H1 (cell line): ENCODE measurements at regions not wholly inside any gene's neighbourhood (a gene's known extent, or its start where the extent isn't known, plus 50 kb on each side); places are given as distances from the start of the nearest gene placed in this dataset.

ENCODE experiments used
- CTCF ChIA-PET: fragments of 300-600 bp; sonication (Branson Sonifier 250); formaldehyde crosslinking; loops from one replicate; lab custom pipeline; 2021; ENCODE audit not compliant: partially characterized antibody; lab: Charles Lee
- POLR2A ChIA-PET: fragments of 300-600 bp; sonication (Branson Sonifier 250); formaldehyde crosslinking; loops from one replicate; lab custom pipeline; 2021; ENCODE audit warnings: inconsistent platforms; ENCODE audit not compliant: partially characterized antibody; lab: Charles Lee
- DNase-seq, 2 experiments: peaks; one replicate each; pipeline versions ENCODE4 v3.0.0 to v3.0.0-alpha.2; 2010 to 2022; ENCODE audit warnings: low spot score in 2 of 2, low read depth in 1 of 2, mixed read lengths in 1 of 2
- FAIRE-seq: peaks from 2 replicates; lab custom pipeline; 2011; peaks lifted over from hg19 to GRCh38; lab: Jason Lieb, UNC
- H2AFZ ChIP-seq: 2 replicates; pipeline ENCODE4 v1.8.1; 2012; ENCODE audit warnings: low read length, inconsistent platforms
- H2AK5ac ChIP-seq: 2 replicates; pipeline ENCODE4 v1.6.1; 2013; ENCODE audit warnings: low read depth, low read length
- H2BK120ac ChIP-seq: replicated peaks from 2 replicates; pipeline ENCODE3; 2013; ENCODE audit warnings: low read depth, low read length, inconsistent platforms
- H2BK12ac ChIP-seq: 2 replicates; pipeline ENCODE4 v1.6.1; 2013; ENCODE audit warnings: low read depth, low read length
- H2BK15ac ChIP-seq: 2 replicates; pipeline ENCODE4 v1.6.1; 2013; ENCODE audit warnings: low read length
- H2BK20ac ChIP-seq: 2 replicates; pipeline ENCODE4 v1.6.1; 2013; ENCODE audit warnings: low read length
- H2BK5ac ChIP-seq: 2 replicates; pipeline ENCODE4 v1.6.1; 2013; ENCODE audit warnings: low read depth, low read length
- H3K14ac ChIP-seq: 2 replicates; pipeline ENCODE4 v1.6.1; 2013; ENCODE audit warnings: inconsistent platforms; ENCODE audit not compliant: insufficient read length
- H3K18ac ChIP-seq: 2 replicates; pipeline ENCODE4 v1.6.1; 2013; ENCODE audit warnings: low read length; ENCODE audit errors: extremely low read depth
- H3K23ac ChIP-seq: 2 replicates; pipeline ENCODE4 v1.6.1; 2013; ENCODE audit warnings: inconsistent platforms; ENCODE audit not compliant: insufficient read length
- H3K23me2 ChIP-seq: 2 replicates; pipeline ENCODE4 v1.6.1; 2013; ENCODE audit warnings: low read depth, low read length
- H3K27ac ChIP-seq: 2 replicates; pipeline ENCODE4 v1.6.1; 2011; ENCODE audit warnings: low read depth, low read length, inconsistent platforms
- H3K27me3 ChIP-seq, 4 experiments: replicated peaks in 1 of 4; 1 replicate in 1 of 4; 2 replicates in 3 of 4; pipeline versions ENCODE4 v1.6.1 to v1.8.1; 2011 to 2013; ENCODE audit warnings: low read length in 3 of 4, mild to moderate bottlenecking in 3 of 4, inconsistent platforms in 2 of 4, mixed read lengths in 2 of 4, moderate library complexity in 1 of 4; ENCODE audit not compliant: control insufficient read depth in 3 of 4, insufficient read depth in 3 of 4; ENCODE audit errors: extremely low read depth in 1 of 4
- H3K36me3 ChIP-seq, 4 experiments: 2 replicates each; pipeline versions ENCODE4 v1.6.1 to v1.8.1; 2011 to 2013; ENCODE audit warnings: mild to moderate bottlenecking in 4 of 4, low read length in 3 of 4, moderate library complexity in 2 of 4, control low read depth in 1 of 4, inconsistent platforms in 1 of 4; ENCODE audit not compliant: insufficient read depth in 4 of 4, control insufficient read depth in 2 of 4
- H3K4ac ChIP-seq: replicated peaks from 2 replicates; pipeline ENCODE3; 2013; ENCODE audit warnings: low read length, low read depth, mixed read lengths, inconsistent platforms; ENCODE audit not compliant: insufficient read length
- H3K4me1 ChIP-seq, 4 experiments: replicated peaks in 1 of 4; 1 replicate in 1 of 4; 2 replicates in 3 of 4; pipeline versions ENCODE4 v1.6.1 to v1.8.1; 2011 to 2013; ENCODE audit warnings: low read length in 3 of 4, inconsistent platforms in 2 of 4, mixed read lengths in 1 of 4; ENCODE audit not compliant: insufficient read depth in 4 of 4, control insufficient read depth in 3 of 4
- H3K4me2 ChIP-seq, 2 experiments: 2 replicates each; pipeline versions ENCODE4 v1.6.1 to v1.8.1; 2011 to 2013; ENCODE audit warnings: low read depth in 2 of 2, low read length in 2 of 2, control low read depth in 1 of 2, inconsistent platforms in 1 of 2, mild to moderate bottlenecking in 1 of 2; ENCODE audit not compliant: insufficient read depth in 1 of 2
- H3K4me3 ChIP-seq, 4 experiments: fragments of 200-600, 300-600 bp in 1 of 4; sonication (generic), shearing (Covaris generic), sonication (Bioruptor Twin) in 1 of 4; 2 replicates each; pipeline versions ENCODE4 v1.5.1 to v1.8.1; 2011 to 2016; ENCODE audit warnings: low read length in 4 of 4, low read depth in 3 of 4, control low read depth in 2 of 4, inconsistent platforms in 2 of 4, mild to moderate bottlenecking in 2 of 4, mixed read lengths in 1 of 4, moderate library complexity in 1 of 4; ENCODE audit not compliant: insufficient read depth in 2 of 4; ENCODE audit errors: extremely low read depth in 1 of 4
- H3K56ac ChIP-seq: replicated peaks from 2 replicates; pipeline ENCODE3; 2013; ENCODE audit warnings: low read depth, mild to moderate bottlenecking, mixed read lengths, low read length, inconsistent platforms; ENCODE audit not compliant: insufficient read length
- H3K79me1 ChIP-seq: 2 replicates; pipeline ENCODE4 v1.6.1; 2013; ENCODE audit warnings: low read depth, low read length, control low read depth
- H3K79me2 ChIP-seq, 2 experiments: 2 replicates each; pipeline versions ENCODE4 v1.6.1 to v1.8.1; 2012 to 2013; ENCODE audit warnings: low read length in 2 of 2, mild to moderate bottlenecking in 2 of 2, inconsistent platforms in 1 of 2; ENCODE audit not compliant: insufficient read depth in 2 of 2, control insufficient read depth in 1 of 2
- H3K9ac ChIP-seq, 4 experiments: replicated peaks in 1 of 4; 1 replicate in 1 of 4; 2 replicates in 3 of 4; pipeline versions ENCODE4 v1.6.1 to v1.8.1; 2011 to 2013; ENCODE audit warnings: low read depth in 3 of 4, low read length in 3 of 4, control low read depth in 2 of 4, mild to moderate bottlenecking in 2 of 4, moderate library complexity in 2 of 4, inconsistent platforms in 1 of 4; ENCODE audit errors: extremely low read depth in 1 of 4
- H3K9me3 ChIP-seq, 2 experiments: 2 replicates each; pipeline versions ENCODE4 v1.6.1 to v1.8.1; 2012 to 2013; ENCODE audit warnings: mild to moderate bottlenecking in 2 of 2, moderate library complexity in 2 of 2, control low read depth in 1 of 2, inconsistent platforms in 1 of 2, low read depth in 1 of 2, low read length in 1 of 2, mixed read lengths in 1 of 2; ENCODE audit not compliant: insufficient read depth in 2 of 2
- H4K20me1 ChIP-seq, 2 experiments: replicated peaks in 1 of 2; 2 replicates each; pipeline versions ENCODE3 to v1.8.1; 2011 to 2013; ENCODE audit warnings: inconsistent platforms in 2 of 2, low read length in 2 of 2, mild to moderate bottlenecking in 1 of 2; ENCODE audit not compliant: insufficient read depth in 2 of 2, control insufficient read depth in 1 of 2
- H4K5ac ChIP-seq: 2 replicates; pipeline ENCODE4 v1.6.1; 2013; ENCODE audit warnings: low read length, low read depth, mixed read lengths, inconsistent platforms; ENCODE audit not compliant: insufficient read length
- H4K8ac ChIP-seq: 2 replicates; pipeline ENCODE4 v1.8.0; 2013; ENCODE audit warnings: mild to moderate bottlenecking, moderate library complexity, low read length, inconsistent platforms; ENCODE audit not compliant: insufficient read depth; ENCODE audit errors: extremely low read depth
- H4K91ac ChIP-seq: replicated peaks from 2 replicates; pipeline ENCODE3; 2013; ENCODE audit warnings: low read length, mixed read lengths, inconsistent platforms; ENCODE audit not compliant: insufficient read length
- ATF2 ChIP-seq: IDR thresholded peaks from 2 replicates; pipeline ENCODE4 v1.6.1; 2012; ENCODE audit warnings: low read length, inconsistent platforms
- BCL11A ChIP-seq, 2 experiments: IDR thresholded peaks; one replicate each; pipeline ENCODE4 v1.6.1; 2011; ENCODE audit warnings: low read depth in 2 of 2, low read length in 2 of 2, mild to moderate bottlenecking in 2 of 2
- CBX8 ChIP-seq: fragments of 300-800, 300-1000 bp; sonication (generic); IDR thresholded peaks from 2 replicates; pipeline ENCODE4 v1.7.1; 2016; ENCODE audit warnings: low read depth, low read length, borderline replicate concordance
- EGR1 ChIP-seq: IDR thresholded peaks from 2 replicates; pipeline ENCODE4 v1.6.1; 2011; ENCODE audit warnings: low read depth, low read length, borderline replicate concordance
- HDAC6 ChIP-seq: IDR thresholded peaks from one replicate; pipeline ENCODE4 v1.7.1; 2012; ENCODE audit warnings: low read depth, mild to moderate bottlenecking, inconsistent platforms, low read length, moderate library complexity
- JUN ChIP-seq: IDR thresholded peaks from 2 replicates; pipeline ENCODE4 v1.6.1; 2011; ENCODE audit warnings: low read depth, mild to moderate bottlenecking, improper control_type of control experiment, low read length
- KDM1A ChIP-seq: fragments of 200-600, 300-600 bp; sonication (generic); IDR thresholded peaks from 2 replicates; pipeline ENCODE4 v1.7.1; 2016; ENCODE audit warnings: mild to moderate bottlenecking, low read length, borderline replicate concordance
- PHF8 ChIP-seq: fragments of 200-600 bp; sonication (generic); conservative IDR thresholded peaks from 2 replicates; pipeline ENCODE4 v1.7.1; 2012; ENCODE audit warnings: low read depth, mild to moderate bottlenecking, inconsistent platforms, low read length, moderate library complexity
- POU5F1 ChIP-seq: IDR thresholded peaks from 2 replicates; pipeline ENCODE4 v1.6.1; 2011; ENCODE audit warnings: low read depth, mild to moderate bottlenecking, low read length, moderate library complexity
- WGBS, 2 experiments: shearing (Covaris generic) in 1 of 2; methylation state at CpG; one replicate each; pipeline versions ENCODE4 v1.1.6 to v1.1.7; 2013 to 2015; ENCODE audit warnings: low lambda C conversion rate in 2 of 2, mixed read lengths in 2 of 2, inconsistent platforms in 1 of 2, low coverage in 1 of 2, missing lambda C conversion rate in 1 of 2; ENCODE audit not compliant: insufficient replicate concordance in 2 of 2, insufficient coverage in 1 of 2, insufficient read length in 1 of 2; ENCODE audit errors: extremely low coverage in 1 of 2, missing lambda C conversion rate in 1 of 2; 5-methylcytosine and 5-hydroxymethylcytosine counted together

GRCh38 chr12:74791365-74791764 is 253.7 kb downstream of the ATXN7L3B start:
- H4K20me1 ChIP-seq: no peaks in the 10 kb centered on the region
- CTCF ChIA-PET: no interaction called here
- H3K14ac ChIP-seq: no peak overlapping the region
- no peaks in the 10 kb centered on the region for H3K23me2 ChIP-seq
- POLR2A ChIA-PET: no interaction called here
- H3K4me3 ChIP-seq: no peak overlapping the region
- H2BK20ac ChIP-seq: no peak overlapping the region
- no peak for DNase-seq
- H3K27ac ChIP-seq: peak overlapping the region; percentile 6; the same call in 1 of the 2 replicates
- H2AK5ac ChIP-seq: no peak overlapping the region
- no peak for FAIRE-seq
- H4K8ac ChIP-seq: no peak overlapping the region
- H3K27me3 ChIP-seq: peaks cover 0 to 2% (median 0%) of the 10 kb centered on the region in 4 experiments; a peak in 1 of 7 replicates
- no peak overlapping the region for H2BK12ac ChIP-seq
- no peak overlapping the region for H3K4ac ChIP-seq
- H3K18ac ChIP-seq: no peak overlapping the region
- H3K23ac ChIP-seq: no peak overlapping the region
- no peaks in the 10 kb centered on the region for H3K79me1 ChIP-seq
- no peaks in the 10 kb centered on the region; a peak in 1 of 7 replicates for H3K4me1 ChIP-seq
- no peak overlapping the region for H3K56ac ChIP-seq
- H3K36me3 ChIP-seq: no peaks in the 10 kb centered on the region
- TF ChIP-seq EGR1 (no peak), KDM1A (no peak), PHF8 (no peak), JUN (no peak), ATF2 (no peak), BCL11A (IDR thresholded peaks at IDR 0.05; ENCODE audit: low read depth in 2 of 2, low read length in 2 of 2) (no peak), HDAC6 (no peak), POU5F1 (no peak), CBX8 (no peak)
- H2BK5ac ChIP-seq: no peak overlapping the region
- no peak overlapping the region for H3K4me2 ChIP-seq
- H3K79me2 ChIP-seq: no peaks in the 10 kb centered on the region
- H2BK120ac ChIP-seq: no peak overlapping the region
- H4K91ac ChIP-seq: no peak overlapping the region
- H4K5ac ChIP-seq: peak overlapping the region; percentile 10
- peak overlapping the region; percentile 94 for H2AFZ ChIP-seq
- no peak overlapping the region for H3K9ac ChIP-seq
- H3K9me3 ChIP-seq: no peaks in the 10 kb centered on the region
- H2BK15ac ChIP-seq: no peak overlapping the region
- 100% methylated on average over 1 of the region's 1 CpG; no CpG with 5 or more reads in 1 of the 2 experiments for WGBS, 2 experiments
